ENCODE measurements at regions not wholly inside any gene's neighbourhood (a gene's known extent, or its start where the extent isn't known, plus 50 kb on each side); places are given as distances from the start of the nearest gene placed in this dataset.

GRCh38 chr15:62788224-62788623, 254.3 kb upstream of the TPM1 start:
- no peak for TF ChIP-seq CTCF (conservative IDR thresholded peaks at IDR 0.05; ENCODE audit: low read depth, low read length)
- no peak for DNase-seq (ENCODE audit: low read depth)
- H3K4me3 ChIP-seq (ENCODE audit: low read depth, low read length): no peak overlapping the region

GRCh38 chr15:62790546-62790945, 252.0 kb upstream of the TPM1 start:
- H3K4me3 ChIP-seq (ENCODE audit: low read depth, low read length): no peak overlapping the region
- no peak for TF ChIP-seq CTCF (conservative IDR thresholded peaks at IDR 0.05; ENCODE audit: low read depth, low read length)
- no peak for DNase-seq (ENCODE audit: low read depth)

GRCh38 chr15:62791694-62792093, 250.9 kb upstream of the TPM1 start:
- DNase-seq (ENCODE audit: low read depth): no peak
- no peak overlapping the region for H3K4me3 ChIP-seq (ENCODE audit: low read depth, low read length)
- TF ChIP-seq CTCF (conservative IDR thresholded peaks at IDR 0.05; ENCODE audit: low read depth, low read length): no peak

- no peak for TF ChIP-seq CTCF (conservative IDR thresholded peaks at IDR 0.05; ENCODE audit: low read depth, low read length)
- no peak overlapping the region for H3K4me3 ChIP-seq (ENCODE audit: low read depth, low read length)
- no peak for DNase-seq (ENCODE audit: low read depth)
These were observed 249.4 kb upstream of the TPM1 start for GRCh38 chr15:62792986-62793751.

- no peak for DNase-seq (ENCODE audit: low read depth)
- no peak for TF ChIP-seq CTCF (conservative IDR thresholded peaks at IDR 0.05; ENCODE audit: low read depth, low read length)
- H3K4me3 ChIP-seq (ENCODE audit: low read depth, low read length): no peak overlapping the region
These were observed 248.8 kb upstream of the TPM1 start for GRCh38 chr15:62793752-62794144.

GRCh38 chr15:62795171-62795570, 247.4 kb upstream of the TPM1 start:
- TF ChIP-seq CTCF (conservative IDR thresholded peaks at IDR 0.05; ENCODE audit: low read depth, low read length): no peak
- DNase-seq (ENCODE audit: low read depth): no peak
- H3K4me3 ChIP-seq (ENCODE audit: low read depth, low read length): no peak overlapping the region

All from epithelial cell of proximal tubule (primary cell).